ENCODE measurements at regions not wholly inside any gene's neighbourhood (a gene's known extent, or its start where the extent isn't known, plus 50 kb on each side); places are given as distances from the start of the nearest gene placed in this dataset.

- H3K27me3 ChIP-seq (ENCODE audit: control insufficient read depth in 4 of 4, insufficient read depth in 4 of 4, low read length in 3 of 4): no peaks in the 10 kb centered on the region
Observed at GRCh38 chr1:104136621-104137020, 386.9 kb downstream of the AMY1C start.

GRCh38 chr1:104156738-104157137 is 407.0 kb downstream of the AMY1C start:
- H3K27ac ChIP-seq (ENCODE audit: low read depth in 1 of 2, low read length in 2 of 2): no peak overlapping the region
- no peak overlapping the region for H3K4me3 ChIP-seq (ENCODE audit: low read depth in 1 of 3, low read length in 3 of 3)
- no peak for TF ChIP-seq REST (IDR thresholded peaks at IDR 0.05)
- no peak for TF ChIP-seq RXRA (IDR thresholded peaks at IDR 0.05)
- TF ChIP-seq SP1 (IDR thresholded peaks at IDR 0.05): no peak
- no peak for TF ChIP-seq FOXA2 (IDR thresholded peaks at IDR 0.05)
- TF ChIP-seq GABPA (IDR thresholded peaks at IDR 0.05 in 1 of 2, conservative IDR thresholded peaks at IDR 0.05 in 1 of 2): no peak
- TF ChIP-seq HNF4A (conservative IDR thresholded peaks at IDR 0.05): no peak
- TF ChIP-seq HNF4G (IDR thresholded peaks at IDR 0.05): no peak
- TF ChIP-seq ATF3 (IDR thresholded peaks at IDR 0.05): no peak
- TF ChIP-seq NR2F2 (IDR thresholded peaks at IDR 0.05): no peak
- TF ChIP-seq YY1 (IDR thresholded peaks at IDR 0.05): no peak
- TF ChIP-seq MAX (IDR thresholded peaks at IDR 0.05): no peak
- TF ChIP-seq JUND (IDR thresholded peaks at IDR 0.05): no peak
- no peak for TF ChIP-seq CTCF (IDR thresholded peaks at IDR 0.05; ENCODE audit: low read depth, low read length, missing input control)
- no peak for TF ChIP-seq TAF1 (conservative IDR thresholded peaks at IDR 0.05)
- no peak for TF ChIP-seq ZBTB33 (IDR thresholded peaks at IDR 0.05)
- no peak for TF ChIP-seq FOXA1 (IDR thresholded peaks at IDR 0.05)
- no peak for TF ChIP-seq EGR1 (IDR thresholded peaks at IDR 0.05; ENCODE audit: low read depth in 2 of 2)
- no peak for TF ChIP-seq RAD21 (IDR thresholded peaks at IDR 0.05)
- no peaks in the 10 kb centered on the region for H3K36me3 ChIP-seq (ENCODE audit: control insufficient read depth in 4 of 4, insufficient read depth in 3 of 4, low read depth in 1 of 4, low read length in 3 of 4)
- no peak for DNase-seq (ENCODE audit: low spot score)
- peaks cover 0 to 9% (median 0%) of the 10 kb centered on the region in 4 donors for H3K9me3 ChIP-seq (ENCODE audit: control insufficient read depth in 4 of 4, low read length in 3 of 4)
- 70% methylated on average over 4 of the region's 4 CpGs for WGBS
- no peaks in the 10 kb centered on the region for H3K4me1 ChIP-seq (ENCODE audit: control insufficient read depth in 4 of 4, insufficient read depth in 4 of 4, low read length in 3 of 4)
- H3K9ac ChIP-seq (ENCODE audit: low read depth in 1 of 2, low read length in 2 of 2): no peak overlapping the region
- H3K27me3 ChIP-seq (ENCODE audit: control insufficient read depth in 4 of 4, insufficient read depth in 4 of 4, low read length in 3 of 4): no peaks in the 10 kb centered on the region

More at GRCh38 chr1:104136621-104137020, 386.9 kb downstream of the AMY1C start:
- no peak overlapping the region for H3K4me3 ChIP-seq (ENCODE audit: low read depth in 1 of 3, low read length in 3 of 3)
- H3K9ac ChIP-seq (ENCODE audit: low read depth in 1 of 2, low read length in 2 of 2): no peak overlapping the region
- peaks cover 0 to 3% (median 0%) of the 10 kb centered on the region in 4 donors for H3K9me3 ChIP-seq (ENCODE audit: control insufficient read depth in 4 of 4, low read length in 3 of 4)
- no peak for DNase-seq (ENCODE audit: low spot score)
- H3K36me3 ChIP-seq (ENCODE audit: control insufficient read depth in 4 of 4, insufficient read depth in 3 of 4, low read depth in 1 of 4, low read length in 3 of 4): no peaks in the 10 kb centered on the region
- H3K27ac ChIP-seq (ENCODE audit: low read depth in 1 of 2, low read length in 2 of 2): no peak overlapping the region
- no peaks in the 10 kb centered on the region for H3K4me1 ChIP-seq (ENCODE audit: control insufficient read depth in 4 of 4, insufficient read depth in 4 of 4, low read length in 3 of 4)
- TF ChIP-seq FOXA2 (IDR thresholded peaks at IDR 0.05): no peak
- 61% methylated on average over 3 of the region's 3 CpGs for WGBS

Measured in liver (tissue), 8 donors.